GM19324 (cell line): ENCODE measurements at regions not wholly inside any gene's neighbourhood (a gene's known extent, or its start where the extent isn't known, plus 50 kb on each side); places are given as distances from the start of the nearest gene placed in this dataset.

Experiments used
- ATAC-seq: cut with Tn5 transposase; IDR thresholded peaks from one replicate; pipeline ENCODE4 v1.9.1; 2021; ENCODE audit warnings: mild to moderate bottlenecking, moderate library complexity; ENCODE audit not compliant: unreplicated experiment, low FRiP score

DNA sequence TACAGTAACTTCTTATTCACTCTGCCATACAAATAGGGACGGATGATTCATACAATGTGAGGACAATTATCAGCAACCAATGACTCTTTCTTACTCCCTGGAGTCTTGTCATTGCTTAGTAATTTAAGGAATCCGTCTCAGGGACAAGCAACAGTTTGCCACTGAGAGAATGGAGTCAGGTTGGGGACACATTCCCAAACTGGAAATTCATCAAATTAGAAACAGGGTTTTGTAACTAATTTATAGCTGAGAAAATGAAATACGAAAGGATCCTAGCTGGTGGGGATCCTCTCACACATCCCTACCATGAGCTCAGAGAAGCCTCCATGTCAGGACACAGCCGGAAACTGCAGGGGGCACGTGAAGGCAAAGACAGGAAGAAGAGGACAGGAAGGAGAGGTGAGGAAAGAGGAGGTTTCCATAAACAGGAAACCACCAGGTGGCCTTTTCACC is 50.4 kb upstream of the KDR start:
- no peak for ATAC-seq

DNA sequence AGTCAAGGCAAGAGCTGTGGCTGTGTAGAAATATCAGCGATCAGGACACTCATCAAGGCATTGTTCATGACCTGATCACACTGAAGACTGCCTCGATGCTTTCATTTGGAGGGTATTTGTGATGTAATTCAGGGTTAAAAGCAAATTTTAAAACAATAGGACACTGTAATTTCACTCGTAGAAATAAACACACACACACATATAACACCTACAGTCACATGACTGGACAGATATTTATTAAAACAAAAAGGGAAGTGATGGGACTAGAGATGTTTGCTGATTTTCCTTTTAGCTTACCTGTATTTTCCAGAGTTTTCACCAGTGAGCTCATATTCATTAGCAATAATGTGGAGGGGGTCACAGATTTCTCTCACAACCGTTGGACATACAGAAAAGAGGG is 51.1 kb upstream of the KDR start:
- ATAC-seq, result no peak

DNA sequence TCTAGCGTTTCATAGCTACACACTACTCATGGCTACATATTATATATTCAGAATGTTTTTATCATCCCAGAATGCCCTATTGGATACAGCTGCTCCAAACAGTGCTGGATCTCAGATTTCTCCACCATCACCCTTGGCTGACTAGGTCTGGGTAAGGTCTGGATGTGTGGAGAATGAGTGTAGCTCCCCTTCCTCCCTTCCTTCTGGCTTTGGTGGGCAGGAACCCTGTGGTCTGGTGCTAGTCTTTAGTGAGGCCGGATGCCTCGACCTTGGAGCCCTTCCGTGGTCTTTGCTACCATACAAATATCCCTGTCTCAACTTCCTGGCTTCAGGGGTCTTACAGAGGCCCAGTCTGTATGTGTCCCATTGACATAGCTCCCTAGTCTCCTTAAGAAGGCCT is 52.1 kb upstream of the KDR start:
- ATAC-seq, result no peak

DNA sequence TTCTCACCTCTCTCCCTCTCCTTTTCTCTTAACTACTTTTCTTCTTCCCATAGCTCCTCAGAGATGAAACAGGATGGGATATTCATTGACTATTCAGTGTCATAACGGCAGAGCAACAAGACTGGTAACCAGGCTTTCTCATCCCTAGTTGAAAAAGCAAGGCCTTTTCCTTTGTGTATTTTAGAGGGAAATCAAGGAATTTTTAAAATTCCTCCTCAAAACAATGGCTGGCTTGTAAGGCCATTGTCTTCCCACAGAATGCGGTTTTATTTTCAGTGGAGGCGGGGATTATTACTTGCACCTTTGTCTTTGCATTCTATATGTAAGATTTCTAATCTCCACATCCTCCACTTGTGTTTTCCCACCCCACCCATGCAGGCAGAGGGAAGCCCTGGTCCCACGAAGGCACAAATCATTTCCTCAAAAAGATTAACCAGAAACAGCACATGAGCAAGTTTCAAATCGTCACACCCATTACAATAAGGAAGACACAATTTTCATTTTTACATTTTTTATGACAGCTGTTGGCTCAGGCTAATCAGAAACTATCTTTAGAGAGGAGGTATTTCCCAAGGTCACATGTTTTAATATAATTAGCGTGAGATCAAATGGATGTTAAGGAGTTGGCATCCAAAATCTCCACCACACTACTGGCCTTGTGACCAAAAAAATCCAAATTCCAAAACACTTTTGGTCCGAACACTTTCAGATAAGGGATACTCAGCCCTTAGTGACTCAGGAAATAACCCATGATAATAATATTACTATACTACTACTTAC is 53.0 kb upstream of the KDR start:
- ATAC-seq, result no peak

DNA sequence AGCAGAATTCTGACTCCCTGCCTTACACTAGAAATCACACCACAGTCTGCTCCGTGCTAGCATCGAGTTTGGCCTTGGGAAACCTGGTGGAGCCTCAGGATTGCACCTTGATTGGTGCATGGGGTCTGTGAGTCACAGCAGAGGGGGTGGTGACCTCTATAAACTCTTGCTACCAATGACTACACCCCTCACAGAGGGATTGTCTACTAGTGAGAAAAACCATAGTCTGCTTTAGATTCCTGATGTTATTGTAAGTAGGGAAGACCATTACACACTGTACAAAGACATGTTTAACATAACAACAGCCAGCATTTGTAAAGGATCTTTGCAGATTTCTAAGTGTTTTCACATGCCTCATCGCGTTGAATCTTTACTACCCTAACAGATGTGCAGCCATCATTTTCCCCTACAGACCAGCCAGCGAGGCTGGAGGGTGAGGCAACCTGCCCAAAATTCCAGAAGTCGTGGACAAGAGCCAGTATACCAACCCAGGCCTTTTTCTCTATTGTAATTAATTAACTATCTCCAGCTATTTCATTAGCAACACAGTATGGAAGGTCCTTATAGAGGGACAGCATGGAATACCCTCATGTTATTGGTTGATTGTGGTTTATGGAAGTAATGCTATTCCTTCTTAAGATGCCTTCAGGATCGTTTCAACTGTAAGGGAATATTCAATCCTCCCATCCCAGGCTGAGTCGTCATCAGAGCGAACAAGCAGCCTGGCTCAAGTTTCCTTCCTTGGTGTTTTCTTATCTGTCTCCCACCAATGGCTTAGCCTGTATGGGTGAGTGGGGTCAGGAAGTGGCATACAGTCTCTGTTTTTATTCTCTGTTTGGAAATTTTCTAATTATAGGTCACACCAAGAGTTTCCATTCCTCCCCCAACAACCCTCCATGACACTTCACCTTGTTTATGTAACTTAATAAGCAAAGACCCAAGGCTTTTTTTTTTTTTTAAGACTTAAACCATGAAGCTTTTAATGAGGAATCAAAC is 55.9 kb upstream of the KDR start:
- no peak for ATAC-seq

DNA sequence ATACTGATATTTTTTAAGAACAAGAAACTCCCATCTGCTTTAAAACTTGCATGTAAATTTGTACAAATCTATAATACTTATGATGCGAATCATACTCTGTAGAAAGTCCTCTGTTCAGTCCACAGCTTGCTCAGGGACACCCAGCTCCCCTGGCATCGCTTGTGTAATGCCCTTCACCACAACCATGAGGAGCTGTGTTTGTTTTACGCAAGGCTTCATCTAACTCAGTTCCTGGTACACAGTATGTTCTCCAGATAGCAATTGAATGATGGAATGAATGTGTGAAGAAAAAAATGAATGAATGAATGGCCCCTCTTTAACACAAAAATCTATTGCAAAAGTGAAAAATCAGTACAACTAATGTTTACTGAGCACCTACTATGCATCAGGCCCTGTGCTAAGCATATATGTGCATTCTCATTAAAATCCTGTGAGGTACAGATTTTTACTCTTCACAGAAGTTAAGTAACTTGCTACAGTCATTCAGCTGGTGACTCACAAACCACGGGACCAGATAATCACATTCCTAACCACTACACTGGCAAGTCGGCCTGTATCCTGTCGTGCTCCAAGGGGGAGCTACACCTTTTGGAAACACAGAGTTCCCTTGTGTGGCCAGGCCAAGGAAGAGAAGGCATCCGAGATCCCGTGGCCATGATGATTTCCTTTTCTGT is 58.7 kb upstream of the KDR start:
- ATAC-seq, result no peak

DNA sequence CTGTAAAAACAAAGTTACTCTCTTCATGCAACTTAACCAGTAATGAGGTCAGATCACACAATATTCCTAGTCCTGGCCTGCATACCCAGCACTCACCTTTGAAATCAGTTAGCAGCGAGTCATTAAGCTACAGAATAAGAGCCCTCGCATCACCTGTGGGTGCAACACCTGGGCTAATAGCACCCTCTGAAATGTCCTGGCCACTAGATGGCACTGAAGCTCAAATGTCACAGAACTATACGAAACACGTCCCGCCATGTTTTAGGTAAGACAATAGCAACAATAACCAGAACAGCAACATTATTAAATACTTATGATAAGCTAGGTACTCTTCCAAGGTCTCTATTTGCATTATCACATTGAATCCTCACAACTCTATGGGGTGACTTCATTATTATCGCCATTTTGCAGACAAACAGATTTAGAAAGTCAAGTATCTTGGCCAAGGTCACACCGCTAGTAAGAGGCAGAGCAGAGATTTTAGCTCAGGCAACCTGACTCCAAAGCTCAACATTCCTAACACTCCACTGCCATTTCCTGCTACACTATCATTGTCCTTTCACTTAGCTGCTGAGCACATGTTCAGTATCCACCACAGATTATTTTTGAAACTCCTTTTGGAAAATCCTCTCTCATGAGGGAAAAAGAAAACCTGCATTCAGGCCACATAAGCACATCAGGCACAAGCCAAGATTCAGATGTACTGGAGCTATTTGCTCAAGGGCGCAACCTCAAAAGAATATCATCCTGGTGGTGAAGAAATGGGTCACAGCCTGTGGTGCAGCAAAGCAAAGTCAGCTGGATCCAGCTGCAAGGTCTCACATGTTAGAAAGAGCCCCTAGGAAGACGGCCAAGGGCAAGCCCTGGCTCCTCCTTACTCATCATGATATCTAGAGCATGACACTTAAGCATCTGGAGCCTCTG is 59.5 kb upstream of the KDR start:
- peak; percentile 72 for ATAC-seq

DNA sequence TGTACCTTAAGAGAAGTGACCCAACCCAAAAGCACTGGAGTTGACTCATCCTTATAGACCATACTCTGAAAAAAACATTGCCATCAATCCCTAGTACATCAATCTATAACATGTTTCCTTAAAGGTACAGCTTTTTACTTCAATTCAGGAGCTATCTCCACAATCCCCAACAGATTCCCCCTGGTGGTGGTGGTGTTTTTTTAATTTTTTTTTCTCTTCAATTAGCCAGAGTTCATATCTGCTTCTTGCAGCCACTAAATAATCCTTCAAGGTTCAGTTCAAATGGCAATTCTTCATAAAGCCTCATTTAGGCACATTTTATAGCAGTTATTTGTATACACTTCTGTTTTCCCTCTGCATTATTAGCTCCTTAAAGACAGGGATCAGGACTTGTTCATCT is 60.7 kb upstream of the KDR start:
- ATAC-seq, result no peak

DNA sequence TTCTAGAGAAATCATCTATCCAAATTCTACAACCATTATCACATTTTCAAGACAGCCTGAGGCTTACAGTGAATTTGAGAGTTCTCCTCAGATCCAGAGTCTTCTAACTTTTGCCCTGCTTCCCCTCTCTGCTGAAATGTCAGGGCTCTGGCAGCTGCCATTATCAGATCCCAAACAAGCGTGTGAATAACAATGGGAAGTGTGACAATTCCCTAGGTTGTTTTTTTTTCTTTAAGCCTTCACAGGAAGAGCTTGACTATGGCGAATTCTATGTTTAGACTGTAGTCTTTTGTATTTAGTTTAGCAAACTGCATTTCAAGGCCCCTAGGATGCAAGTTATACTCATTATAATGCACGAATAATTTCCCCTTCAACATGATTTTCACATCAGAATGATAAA is 61.3 kb upstream of the KDR start:
- ATAC-seq, result no peak

DNA sequence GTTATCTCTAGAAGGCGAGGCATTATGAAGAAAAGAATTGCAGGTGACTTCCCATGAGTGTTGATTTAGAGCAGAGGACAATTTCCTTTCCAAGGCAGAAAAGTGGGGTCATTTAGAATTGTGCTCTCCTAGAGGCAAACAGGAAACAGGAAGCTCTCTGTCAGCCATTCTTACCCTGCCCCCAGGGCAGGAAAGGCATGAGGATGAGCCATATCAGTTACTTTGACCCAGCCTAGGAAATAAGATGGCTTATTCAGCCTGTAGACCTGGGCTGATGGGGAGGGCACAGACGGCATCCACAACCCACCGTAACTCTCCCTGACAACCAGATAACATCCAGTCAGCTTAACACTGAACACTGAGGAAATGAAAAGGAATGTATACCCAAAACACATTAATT is 88.8 kb upstream of the KDR start:
- ATAC-seq, result no peak

DNA sequence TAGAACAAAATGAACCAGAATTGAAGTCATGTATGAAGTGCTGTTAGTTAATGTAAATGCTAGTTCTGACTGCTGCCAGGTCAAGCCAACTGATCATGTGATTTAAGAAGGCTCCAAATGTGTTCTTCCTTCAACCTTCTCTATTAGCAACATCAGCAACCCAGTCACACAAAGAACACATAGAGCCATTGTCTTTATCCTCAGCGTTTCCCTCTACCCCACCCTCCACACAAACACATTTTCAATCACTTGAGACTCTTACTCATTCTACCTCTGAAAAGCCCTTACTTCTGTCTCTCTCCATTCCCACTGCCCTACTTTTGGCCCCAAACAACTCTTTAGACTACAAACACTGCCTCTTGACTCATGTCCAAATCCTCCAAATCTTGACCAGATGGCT is 89.7 kb upstream of the KDR start:
- no peak for ATAC-seq

DNA sequence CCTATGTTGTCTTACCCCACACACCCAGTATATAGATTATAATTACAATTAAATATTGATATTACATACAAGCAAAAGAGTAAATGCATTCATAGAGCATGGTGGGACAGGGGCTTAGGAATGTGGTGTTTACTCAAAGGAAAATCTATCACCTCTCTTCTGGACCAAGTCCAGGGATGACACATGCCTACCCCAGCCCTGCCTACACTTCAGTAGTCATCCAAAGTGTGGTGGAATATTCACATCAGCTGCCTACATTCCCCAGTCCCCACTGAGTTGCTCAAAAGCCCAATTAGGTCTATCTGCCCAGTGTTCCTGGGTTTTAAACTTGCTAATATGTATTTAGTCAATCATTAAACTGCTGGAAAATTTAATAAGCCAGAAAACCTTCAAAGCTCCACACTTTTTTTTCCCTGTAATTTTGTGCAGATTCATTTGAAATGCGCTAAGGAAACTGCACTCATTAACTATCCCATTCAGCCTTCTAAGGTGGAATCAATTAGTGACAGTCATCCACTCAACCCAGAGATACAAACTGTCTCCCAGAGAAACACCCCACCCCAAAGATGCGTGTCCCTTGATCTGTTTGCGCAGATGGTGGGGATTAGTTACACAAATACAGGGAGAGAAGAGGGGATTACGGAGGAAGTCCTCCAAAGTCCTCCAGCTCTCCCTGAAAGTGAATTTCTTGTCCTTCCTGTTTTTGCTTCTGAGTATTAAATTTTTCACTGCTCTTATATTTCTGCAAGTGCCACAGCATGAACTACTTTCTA is 91.7 kb upstream of the KDR start:
- no peak for ATAC-seq

DNA sequence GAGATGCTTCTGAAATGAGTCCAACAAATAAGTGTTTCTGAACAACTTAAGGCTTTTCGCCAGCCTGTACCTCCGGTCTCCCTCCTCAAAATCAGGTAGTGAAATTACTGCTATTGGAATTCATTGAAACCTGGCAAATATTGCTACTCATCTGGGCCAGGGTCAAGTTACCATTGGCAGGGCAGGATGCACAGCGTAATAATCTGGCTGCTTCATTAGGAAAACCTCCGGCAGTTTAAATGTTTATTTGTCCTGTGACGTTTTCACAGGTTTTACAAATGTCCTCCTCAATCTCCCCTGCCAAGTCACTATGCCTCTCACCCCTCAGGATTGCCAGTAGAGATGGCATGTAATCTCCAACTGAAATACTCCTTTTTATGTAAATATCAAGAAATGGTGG is 92.6 kb upstream of the KDR start:
- ATAC-seq, result no peak

DNA sequence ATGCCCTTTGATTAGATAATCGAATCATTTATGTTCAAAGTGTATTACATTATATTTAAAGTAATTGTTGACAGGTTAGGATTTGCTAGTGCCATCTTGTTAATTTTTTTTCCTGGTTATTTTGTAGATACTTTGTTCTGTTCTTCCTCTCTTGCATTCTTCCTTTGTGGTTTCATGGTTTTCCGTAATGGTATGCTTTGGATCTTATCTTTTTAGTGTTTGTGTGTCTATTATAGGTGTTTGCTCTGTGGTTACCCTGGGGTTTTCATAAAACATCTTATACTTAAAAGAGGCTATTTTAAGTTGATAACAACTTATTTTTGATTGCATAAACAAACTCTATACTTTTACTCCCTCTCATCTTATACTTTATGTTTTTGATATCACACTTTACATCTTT is 108.2 kb upstream of the SRD5A3 start:
- no peak for ATAC-seq

DNA sequence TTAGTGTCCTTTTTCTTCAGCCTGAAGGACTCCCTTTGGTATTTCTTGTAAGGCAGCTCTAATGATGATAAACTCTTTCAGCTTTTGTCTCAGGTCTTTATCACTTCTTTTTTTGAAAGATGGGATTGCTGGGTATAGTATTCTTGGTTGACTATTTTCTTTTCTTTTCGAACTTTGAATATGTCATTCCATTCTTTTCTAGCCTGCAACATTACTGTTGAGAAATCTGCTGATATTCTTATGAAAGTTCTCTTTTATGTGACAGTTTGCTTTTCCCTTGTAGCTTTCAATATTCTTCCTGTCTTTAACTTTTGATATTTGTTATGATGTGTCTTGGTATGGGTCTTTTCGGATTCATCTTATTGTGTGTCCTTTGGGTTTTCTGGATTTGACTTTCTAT is 107.6 kb upstream of the SRD5A3 start:
- no peak for ATAC-seq

DNA sequence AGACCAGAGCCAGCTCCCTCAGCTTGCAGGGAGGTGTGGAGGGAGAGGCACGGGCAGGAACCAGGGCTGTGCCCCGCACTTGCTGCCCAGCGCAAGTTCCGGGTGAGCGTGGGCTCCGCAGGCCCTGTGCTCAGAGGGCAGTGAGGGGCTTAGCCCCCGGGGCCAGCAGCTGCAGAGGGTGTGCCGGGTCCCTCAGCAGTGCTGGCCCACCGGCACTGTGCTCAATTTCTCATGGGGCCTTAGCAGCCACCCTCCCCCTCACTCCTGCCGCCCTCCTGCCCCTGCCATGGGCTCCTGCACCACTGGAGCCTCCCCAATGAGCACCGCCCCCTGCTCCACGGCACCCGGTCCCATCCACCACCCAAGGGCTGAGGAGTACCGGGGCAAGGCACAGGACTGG is 104.6 kb upstream of the SRD5A3 start:
- no peak for ATAC-seq

DNA sequence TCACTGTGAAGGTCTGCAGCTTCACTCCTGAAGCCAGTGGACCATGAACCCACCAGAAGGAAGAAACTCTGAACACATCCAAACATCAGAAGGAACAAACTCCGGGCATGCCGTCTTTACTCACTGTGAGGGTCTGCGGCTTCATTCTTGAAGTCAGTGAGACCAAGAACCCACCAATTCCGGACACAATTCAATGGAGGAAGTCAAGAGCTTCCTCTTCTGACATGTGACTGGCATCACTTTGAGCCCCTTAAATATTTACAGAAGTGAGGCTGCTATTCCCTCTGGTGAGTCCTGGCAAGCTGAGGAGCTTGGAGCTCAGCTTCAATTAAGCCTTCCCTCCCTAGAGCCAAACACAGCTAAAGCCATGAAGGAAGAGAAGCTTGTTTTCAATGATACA is 103.5 kb upstream of the SRD5A3 start:
- no peak for ATAC-seq

DNA sequence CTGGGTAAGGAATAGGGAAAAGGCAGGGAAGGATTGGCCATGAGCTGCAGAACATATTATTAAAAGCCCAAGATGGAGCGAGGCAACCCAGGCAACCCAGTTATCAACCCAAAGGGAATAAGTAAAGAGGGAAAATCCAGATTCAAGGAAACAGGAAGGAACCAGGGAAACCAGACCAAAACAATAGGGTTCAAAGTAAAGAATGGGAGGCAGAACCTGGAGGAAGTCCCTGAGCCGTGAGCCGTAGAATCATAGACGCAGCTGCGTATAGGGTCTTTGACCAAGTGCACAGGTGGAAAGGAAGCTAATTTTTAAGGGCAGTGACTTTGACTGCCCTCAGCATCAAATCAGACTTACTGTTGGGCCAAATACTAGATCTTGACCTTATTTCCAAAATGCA is 98.5 kb upstream of the SRD5A3 start:
- ATAC-seq, result no peak

DNA sequence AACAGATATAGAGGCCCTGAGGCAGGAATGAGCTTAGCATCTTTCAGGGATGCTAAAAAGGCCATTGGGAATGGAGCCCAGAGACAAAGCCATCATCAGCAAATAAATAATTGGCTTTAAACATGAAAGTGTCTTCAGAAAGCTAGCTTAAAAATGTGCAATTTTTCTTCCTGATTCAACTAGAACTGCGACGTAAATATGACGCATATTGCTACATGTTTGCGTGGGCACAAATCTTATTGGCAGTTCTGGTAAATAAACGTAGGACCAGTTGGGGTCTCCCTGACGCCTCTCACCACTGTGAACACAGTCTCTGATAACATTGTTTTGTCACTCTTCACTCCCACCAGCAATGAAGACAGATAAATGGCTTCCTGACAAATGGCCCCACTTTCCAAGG is 97.3 kb upstream of the SRD5A3 start:
- ATAC-seq, result no peak
